WI38 (cell line): ENCODE measurements at regions not wholly inside any gene's neighbourhood (a gene's known extent, or its start where the extent isn't known, plus 50 kb on each side); places are given as distances from the start of the nearest gene placed in this dataset.
"Not testable (repeated sequence)": the region's sequence is repeated elsewhere in the genome, so short reads cannot be mapped to it uniquely, and the experiment has no call there.

ENCODE experiments used
- H3K4me3 ChIP-seq: 2 replicates; pipeline ENCODE4 v1.5.1; 2011; ENCODE audit warnings: low read depth, mild to moderate bottlenecking, control low read depth, low read length
- CTCF ChIP-seq: IDR thresholded peaks from 2 replicates; pipeline ENCODE4 v1.5.1; 2012; ENCODE audit warnings: low read depth, mild to moderate bottlenecking, control low read depth, low read length

GRCh38 chr6:76768556-76768955 lies 694.7 kb downstream of the HTR1B start:
- no peak for TF ChIP-seq CTCF
- no peak overlapping the region for H3K4me3 ChIP-seq

GRCh38 chr6:76764057-76764456 lies 691.6 kb upstream of the IMPG1 start:
- H3K4me3 ChIP-seq: no peak overlapping the region
- no peak for TF ChIP-seq CTCF

DNA sequence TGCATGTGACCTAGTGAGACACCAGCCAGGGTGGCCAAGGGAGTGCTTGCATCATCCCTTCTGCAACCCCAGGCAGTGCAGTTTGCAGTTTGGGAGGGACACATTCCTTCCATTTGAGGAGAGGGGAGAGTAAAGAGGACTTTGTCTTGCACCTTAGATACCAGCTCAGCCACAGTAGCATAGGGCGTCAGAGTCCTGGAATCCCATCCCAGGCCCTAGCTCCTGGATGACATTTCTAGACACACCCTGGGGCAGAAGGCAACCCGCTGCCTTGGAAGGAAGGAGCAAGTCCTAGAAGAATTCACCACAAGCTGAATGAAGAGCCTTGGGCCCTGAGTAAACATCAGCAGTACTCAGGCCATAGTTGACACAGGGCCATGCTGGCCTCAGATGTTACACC lies 680.4 kb upstream of the IMPG1 start:
- TF ChIP-seq CTCF: no peak
- H3K4me3 ChIP-seq: no peak overlapping the region

GRCh38 chr6:76745388-76745787 lies 672.9 kb upstream of the IMPG1 start:
- not testable (repeated sequence) for H3K4me3 ChIP-seq

DNA sequence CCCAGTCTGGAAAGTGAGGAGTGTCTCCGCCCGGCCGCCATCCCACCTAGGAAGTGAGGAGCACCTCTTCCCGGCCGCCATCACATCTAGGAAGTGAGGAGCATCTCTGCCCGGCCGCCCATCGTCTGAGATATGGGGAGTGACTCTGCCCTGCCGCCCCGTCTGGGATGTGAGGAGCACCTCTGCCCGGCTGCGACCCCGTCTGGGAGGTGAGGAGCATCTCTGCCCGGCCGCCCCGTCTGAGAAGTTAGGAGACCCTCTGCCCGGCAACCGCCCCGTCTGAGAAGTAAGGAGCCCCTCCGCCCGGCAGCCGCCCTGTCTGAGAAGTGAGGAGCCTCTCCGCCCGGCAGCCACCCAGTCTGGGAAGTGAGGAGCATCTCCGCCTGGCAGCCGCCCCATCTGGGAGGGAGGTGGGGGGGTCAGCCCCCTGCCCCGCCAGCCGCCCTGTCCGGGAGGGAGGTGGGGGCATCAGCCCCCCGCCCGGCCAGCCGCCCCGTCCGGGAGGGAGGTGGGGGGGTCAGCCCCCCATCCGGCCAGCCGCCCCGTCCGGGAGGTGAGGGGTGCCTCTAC lies 671.8 kb upstream of the IMPG1 start:
- not testable (repeated sequence) for H3K4me3 ChIP-seq

GRCh38 chr6:76742919-76743318 lies 670.5 kb upstream of the IMPG1 start:
- no peak for TF ChIP-seq CTCF
- no peak overlapping the region for H3K4me3 ChIP-seq

- no peak for TF ChIP-seq CTCF
- no peak overlapping the region for H3K4me3 ChIP-seq
Observed at GRCh38 chr6:76719449-76719848, 647.0 kb upstream of the IMPG1 start.

DNA sequence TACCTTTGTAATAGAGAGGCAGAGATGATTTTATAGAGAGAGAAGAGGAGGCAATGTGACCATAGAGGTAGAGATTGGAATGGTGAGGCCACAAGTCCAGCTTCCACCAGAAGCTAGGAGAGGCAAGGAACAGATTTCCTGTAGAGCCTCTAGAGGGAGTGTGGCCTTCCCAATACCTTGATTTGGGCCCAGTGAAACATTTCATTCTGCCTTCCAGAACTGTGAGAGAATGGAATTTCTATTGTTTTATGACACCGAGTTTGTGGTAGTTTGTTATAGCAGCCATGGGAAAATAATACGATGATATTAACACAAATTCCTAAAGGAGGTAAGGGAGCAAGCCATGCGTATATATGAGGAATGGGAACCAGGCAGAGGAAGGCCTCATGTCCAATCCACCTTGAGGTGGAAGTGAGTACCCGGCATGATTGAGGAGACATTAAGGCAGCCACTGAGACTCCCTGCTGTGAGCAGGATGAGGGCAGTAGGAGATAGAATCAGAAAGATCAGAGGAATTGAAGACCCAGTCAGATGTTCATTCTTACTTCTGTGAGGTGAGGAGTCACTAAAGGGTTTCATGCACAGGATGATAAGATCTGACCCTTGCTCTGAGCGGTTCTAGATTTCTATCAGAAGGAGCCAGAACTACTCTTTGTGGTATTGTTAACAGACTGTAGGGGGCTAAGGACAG lies 636.3 kb upstream of the IMPG1 start:
- no peak overlapping the region for H3K4me3 ChIP-seq
- TF ChIP-seq CTCF: no peak
